ENCODE measurements at regions not wholly inside any gene's neighbourhood (a gene's known extent, or its start where the extent isn't known, plus 50 kb on each side); places are given as distances from the start of the nearest gene placed in this dataset.

DNA sequence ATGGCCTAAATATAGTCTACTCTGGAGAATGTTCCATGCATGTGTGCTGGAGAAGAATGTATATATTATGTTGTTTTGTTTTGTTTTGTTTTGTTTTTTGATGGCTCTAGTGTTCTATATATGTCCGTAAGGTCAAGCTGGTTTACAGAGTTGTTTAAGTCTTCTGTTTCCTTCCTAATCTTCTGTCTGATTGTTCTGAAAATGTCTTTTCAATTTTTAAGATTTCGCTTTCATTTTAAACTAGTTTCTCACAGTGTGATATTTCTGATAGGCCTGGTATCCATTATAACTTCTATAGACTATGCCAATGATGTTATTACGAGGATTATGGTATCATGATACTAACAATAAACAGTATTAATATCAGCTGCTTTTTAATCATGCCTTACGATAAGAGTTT is 1126.3 kb upstream of the SORCS1 start:
- TF ChIP-seq CTCF (IDR thresholded peaks at IDR 0.05): no peak
- no peak for TF ChIP-seq POLR2A (IDR thresholded peaks at IDR 0.05)
- no peak for TF ChIP-seq EP300 (IDR thresholded peaks at IDR 0.05)

All from tibial nerve (tissue), 4 donors.